ENCODE measurements at regions not wholly inside any gene's neighbourhood (a gene's known extent, or its start where the extent isn't known, plus 50 kb on each side); places are given as distances from the start of the nearest gene placed in this dataset.
"Not testable (repeated sequence)": the region's sequence is repeated elsewhere in the genome, so short reads cannot be mapped to it uniquely, and the experiment has no call there.

- DNase-seq (ENCODE audit: low read depth): no peak
- no peak overlapping the region for H3K4me3 ChIP-seq (ENCODE audit: low read depth, low read length)
Measured at GRCh38 chr18:40250236-40250635, 1704.8 kb upstream of the PIK3C3 start.

GRCh38 chr18:40249390-40250080 lies 1705.5 kb upstream of the PIK3C3 start:
- DNase-seq (ENCODE audit: low read depth): peak; percentile 15
- TF ChIP-seq CTCF (conservative IDR thresholded peaks at IDR 0.05; ENCODE audit: low read depth, low read length): no peak
- H3K4me3 ChIP-seq (ENCODE audit: low read depth, low read length): no peak overlapping the region

More at GRCh38 chr18:40250236-40250635, 1704.8 kb upstream of the PIK3C3 start:
- TF ChIP-seq CTCF (conservative IDR thresholded peaks at IDR 0.05; ENCODE audit: low read depth, low read length): no peak

GRCh38 chr18:40245612-40246011 lies 1709.4 kb upstream of the PIK3C3 start:
- H3K4me3 ChIP-seq (ENCODE audit: low read depth, low read length); DNase-seq (ENCODE audit: low read depth): not testable (repeated sequence)

GRCh38 chr18:40243607-40244006 lies 1711.4 kb upstream of the PIK3C3 start:
- no peak for DNase-seq (ENCODE audit: low read depth)
- TF ChIP-seq CTCF (conservative IDR thresholded peaks at IDR 0.05; ENCODE audit: low read depth, low read length): no peak
- no peak overlapping the region for H3K4me3 ChIP-seq (ENCODE audit: low read depth, low read length)

GRCh38 chr18:40235836-40236235 lies 1719.2 kb upstream of the PIK3C3 start:
- no peak overlapping the region for H3K4me3 ChIP-seq (ENCODE audit: low read depth, low read length)

GRCh38 chr18:40235323-40235722 lies 1719.7 kb upstream of the PIK3C3 start:
- TF ChIP-seq CTCF (conservative IDR thresholded peaks at IDR 0.05; ENCODE audit: low read depth, low read length): no peak
- DNase-seq (ENCODE audit: low read depth): no peak
- no peak overlapping the region for H3K4me3 ChIP-seq (ENCODE audit: low read depth, low read length)

More at GRCh38 chr18:40235836-40236235, 1719.2 kb upstream of the PIK3C3 start:
- TF ChIP-seq CTCF (conservative IDR thresholded peaks at IDR 0.05; ENCODE audit: low read depth, low read length): no peak
- DNase-seq (ENCODE audit: low read depth): no peak

- DNase-seq (ENCODE audit: low read depth): no peak
- no peak overlapping the region for H3K4me3 ChIP-seq (ENCODE audit: low read depth, low read length)
- no peak for TF ChIP-seq CTCF (conservative IDR thresholded peaks at IDR 0.05; ENCODE audit: low read depth, low read length)
Measured at GRCh38 chr18:40233931-40234616, 1721.0 kb upstream of the PIK3C3 start.
